T-cell (primary cell): ENCODE measurements at regions not wholly inside any gene's neighbourhood (a gene's known extent, or its start where the extent isn't known, plus 50 kb on each side); places are given as distances from the start of the nearest gene placed in this dataset.

Experiments used
- ATAC-seq, 4 experiments: fragments of 200-7000 bp in 3 of 4; fragments of 150-1000 bp in 1 of 4; cut with Tn5 transposase; replicated peaks in 1 of 4; 1 replicate in 3 of 4; 2 replicates in 1 of 4; pipeline ENCODE4 v1.10.0; 2021; ENCODE audit warnings: moderate library complexity in 3 of 4, mild to moderate bottlenecking in 2 of 4, moderate number of reproducible peaks in 1 of 4
- CTCF ChIA-PET, 2 donors: fragments of 300-600 bp; sonication (Branson Sonifier 250); formaldehyde crosslinking; loops; one replicate each; lab custom pipeline; 2022; ENCODE audit warnings: antibody characterized with exemption in 2 of 2; lab: Charles Lee
- POLR2A ChIA-PET, 2 donors: fragments of 300-600 bp; sonication (Branson Sonifier 250); formaldehyde crosslinking; loops; one replicate each; lab custom pipeline; 2022; ENCODE audit warnings: antibody characterized with exemption in 2 of 2; lab: Charles Lee
- DNase-seq, 35 experiments: peaks; one replicate each; pipeline versions ENCODE4 v3.0.0 to v3.0.0-alpha.2; 2013 to 2023
- H3K27ac ChIP-seq: one replicate; pipeline ENCODE4 v1.5.1; 2013; ENCODE audit warnings: low read length
- H3K27me3 ChIP-seq, 2 experiments: replicated peaks in 1 of 2; 1 replicate in 1 of 2; 2 replicates in 1 of 2; pipeline versions ENCODE4 v1.6.1 to v1.7.0; 2013; ENCODE audit warnings: low read length in 1 of 2, mixed read lengths in 1 of 2; ENCODE audit not compliant: control insufficient read depth in 2 of 2, insufficient read depth in 2 of 2; ENCODE audit errors: extremely low read depth in 1 of 2
- H3K36me3 ChIP-seq, 2 donors: 1 replicate in 1 of 2; 2 replicates in 1 of 2; pipeline versions ENCODE4 v1.6.1 to v1.7.0; 2013; ENCODE audit warnings: low read length in 1 of 2; ENCODE audit not compliant: control insufficient read depth in 2 of 2, insufficient read depth in 1 of 2; ENCODE audit errors: extremely low read depth in 1 of 2
- H3K4me1 ChIP-seq, 2 experiments: 1 replicate in 1 of 2; 2 replicates in 1 of 2; pipeline versions ENCODE4 v1.6.1 to v1.7.0; 2013; ENCODE audit warnings: low read length in 2 of 2, mixed read lengths in 1 of 2; ENCODE audit not compliant: insufficient read depth in 2 of 2, control insufficient read depth in 1 of 2; ENCODE audit errors: extremely low read depth in 1 of 2
- H3K4me3 ChIP-seq, 2 donors: 1 replicate in 1 of 2; 2 replicates in 1 of 2; pipeline versions ENCODE4 v1.5.1 to v1.7.0; 2013; ENCODE audit warnings: mild to moderate bottlenecking in 2 of 2, low read length in 1 of 2, moderate library complexity in 1 of 2; ENCODE audit not compliant: control insufficient read depth in 1 of 2; ENCODE audit errors: extremely low read depth in 1 of 2
- H3K9me3 ChIP-seq: 2 replicates; pipeline ENCODE4 v1.7.0; 2013
- H3K27ac Mint-ChIP-seq, 2 donors: one replicate each; pipeline ENCODE4 v1.8.0; 2020 to 2021; ENCODE audit warnings: mild to moderate bottlenecking in 2 of 2, mixed read lengths in 2 of 2
- H3K27me3 Mint-ChIP-seq, 2 donors: one replicate each; pipeline ENCODE4 v1.8.0; 2021 to 2022; ENCODE audit warnings: mixed read lengths in 2 of 2
- H3K36me3 Mint-ChIP-seq: one replicate; pipeline ENCODE4 v1.8.0; 2021; ENCODE audit warnings: mixed read lengths
- H3K4me1 Mint-ChIP-seq, 3 donors: one replicate each; pipeline ENCODE4 v1.8.0; 2020 to 2022; ENCODE audit warnings: mixed read lengths in 3 of 3, mild to moderate bottlenecking in 1 of 3
- H3K4me3 Mint-ChIP-seq, 3 donors: one replicate each; pipeline ENCODE4 v1.8.0; 2020 to 2022; ENCODE audit warnings: mild to moderate bottlenecking in 3 of 3, mixed read lengths in 3 of 3, moderate library complexity in 3 of 3
- H3K9me3 Mint-ChIP-seq, 3 donors: one replicate each; pipeline ENCODE4 v1.8.0; 2020 to 2022; ENCODE audit warnings: mixed read lengths in 3 of 3
- WGBS: methylation state at CpG from one replicate; pipeline ENCODE4 v1.1.5; 2013; ENCODE audit warnings: missing lambda C conversion rate; ENCODE audit not compliant: insufficient coverage; 5-methylcytosine and 5-hydroxymethylcytosine counted together

GRCh38 chr1:234985007-234985370 lies 143.6 kb downstream of the TOMM20 start:
- no peaks in the 10 kb centered on the region for H3K27me3 Mint-ChIP-seq
- no peak overlapping the region for H3K4me3 ChIP-seq
- H3K27ac Mint-ChIP-seq: no peak overlapping the region
- no peaks in the 10 kb centered on the region for H3K36me3 Mint-ChIP-seq
- no peak for DNase-seq
- H3K9me3 Mint-ChIP-seq: peaks cover 0 to 4% (median 0%) of the 10 kb centered on the region in 3 donors
- ChIA-PET CTCF (no interaction called here), POLR2A (no interaction called here)
- H3K27ac ChIP-seq: no peak overlapping the region
- peaks cover 33 to 64% (median 50%) of the 10 kb centered on the region in 3 donors for H3K4me1 Mint-ChIP-seq
- ATAC-seq: no peak
- H3K27me3 ChIP-seq: no peaks in the 10 kb centered on the region
- H3K9me3 ChIP-seq: no peaks in the 10 kb centered on the region
- WGBS: 86% methylated on average over 6 of the region's 7 CpGs
- no peak overlapping the region for H3K4me3 Mint-ChIP-seq
- H3K36me3 ChIP-seq: no peaks in the 10 kb centered on the region
- H3K4me1 ChIP-seq: peaks cover 8 to 41% of the 10 kb centered on the region in 2 experiments

DNA sequence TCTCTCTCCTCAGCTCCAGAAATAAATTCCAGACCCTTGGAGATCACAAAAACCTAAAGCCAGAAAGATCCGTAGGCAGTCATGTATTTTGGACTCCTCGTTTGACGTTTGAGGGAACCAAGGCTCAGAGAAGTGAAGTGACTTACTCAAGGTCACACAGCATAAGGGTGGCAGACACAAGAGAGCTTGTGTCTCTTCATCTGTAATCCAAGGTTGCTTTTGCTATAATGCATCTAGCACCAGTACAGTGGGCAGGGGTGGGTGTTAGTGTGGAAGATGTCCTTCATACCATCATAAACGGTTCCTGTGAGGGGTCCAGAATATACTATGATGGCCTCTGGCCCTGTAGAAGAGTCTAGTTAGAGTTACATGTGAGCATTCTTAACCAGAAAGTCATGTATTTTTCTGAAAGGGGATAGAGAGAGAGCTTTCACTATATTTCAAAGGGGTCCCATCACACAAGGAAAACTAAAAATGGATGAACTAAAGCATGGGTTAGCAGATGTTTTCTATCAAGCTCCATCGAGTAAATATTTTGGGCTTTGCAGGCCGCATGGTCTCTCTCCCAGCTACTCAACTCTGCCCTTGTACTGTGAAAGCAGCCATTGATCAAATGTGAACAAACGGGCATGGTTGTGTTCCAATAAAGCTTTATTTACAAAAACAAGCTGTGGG lies 144.9 kb downstream of the TOMM20 start:
- no peak for DNase-seq
- H3K4me1 ChIP-seq: peaks cover 20 to 54% of the 10 kb centered on the region in 2 experiments
- H3K36me3 Mint-ChIP-seq: no peaks in the 10 kb centered on the region
- peaks cover 0 to 4% (median 0%) of the 10 kb centered on the region in 3 donors for H3K9me3 Mint-ChIP-seq
- CTCF ChIA-PET: interaction anchor here in 1 of 2 donors (0.7 kb wide), 1 partner anchor 860 kb away, joined by 3 read pairs; no protein-coding TSS in a partner anchor
- ATAC-seq: no peak
- no peak overlapping the region for H3K4me3 ChIP-seq
- no peaks in the 10 kb centered on the region for H3K36me3 ChIP-seq
- H3K27ac ChIP-seq: peak overlapping the region; percentile 11
- no peak overlapping the region for H3K4me3 Mint-ChIP-seq
- H3K27ac Mint-ChIP-seq: peak overlapping the region; percentile 45 to 72
- no peaks in the 10 kb centered on the region for H3K27me3 Mint-ChIP-seq
- H3K9me3 ChIP-seq: no peaks in the 10 kb centered on the region
- peaks cover 46 to 69% (median 58%) of the 10 kb centered on the region in 3 donors for H3K4me1 Mint-ChIP-seq
- WGBS: 95% methylated on average over 4 of the region's 7 CpGs
- POLR2A ChIA-PET: no interaction called here
- H3K27me3 ChIP-seq: no peaks in the 10 kb centered on the region

DNA sequence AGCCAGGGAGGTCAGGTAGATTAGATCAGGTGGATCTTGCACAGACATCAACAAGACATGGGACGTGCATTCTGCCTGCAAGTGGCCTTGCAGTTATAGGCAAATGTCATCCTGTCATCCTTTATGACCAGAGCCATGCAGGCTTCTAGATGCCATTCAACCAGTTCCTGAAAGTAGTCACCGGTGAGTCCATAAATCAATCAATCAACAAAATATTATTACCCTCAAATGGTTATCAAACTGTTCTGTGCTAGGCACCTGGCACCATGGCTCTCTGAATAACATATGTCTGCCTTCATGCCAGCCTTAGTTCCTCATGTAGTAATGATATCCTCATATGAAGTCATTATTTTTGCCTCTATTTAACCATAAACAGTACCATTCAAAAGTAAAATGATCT lies 146.9 kb downstream of the TOMM20 start:
- H3K36me3 Mint-ChIP-seq: no peaks in the 10 kb centered on the region
- H3K4me3 ChIP-seq: no peak overlapping the region
- POLR2A ChIA-PET: no interaction called here
- no peak overlapping the region for H3K4me3 Mint-ChIP-seq
- CTCF ChIA-PET: no interaction called here
- H3K4me1 ChIP-seq: peaks cover 27 to 57% of the 10 kb centered on the region in 2 experiments
- ATAC-seq: no peak
- H3K27me3 Mint-ChIP-seq: no peaks in the 10 kb centered on the region
- no peak for DNase-seq
- no peaks in the 10 kb centered on the region for H3K9me3 ChIP-seq
- H3K27ac Mint-ChIP-seq: no peak overlapping the region
- peaks cover 0 to 4% (median 0%) of the 10 kb centered on the region in 3 donors for H3K9me3 Mint-ChIP-seq
- no peak overlapping the region for H3K27ac ChIP-seq
- WGBS: 86% methylated on average over 2 of the region's 2 CpGs
- no peaks in the 10 kb centered on the region for H3K27me3 ChIP-seq
- H3K36me3 ChIP-seq: no peaks in the 10 kb centered on the region
- peaks cover 45 to 71% (median 60%) of the 10 kb centered on the region in 3 donors for H3K4me1 Mint-ChIP-seq

DNA sequence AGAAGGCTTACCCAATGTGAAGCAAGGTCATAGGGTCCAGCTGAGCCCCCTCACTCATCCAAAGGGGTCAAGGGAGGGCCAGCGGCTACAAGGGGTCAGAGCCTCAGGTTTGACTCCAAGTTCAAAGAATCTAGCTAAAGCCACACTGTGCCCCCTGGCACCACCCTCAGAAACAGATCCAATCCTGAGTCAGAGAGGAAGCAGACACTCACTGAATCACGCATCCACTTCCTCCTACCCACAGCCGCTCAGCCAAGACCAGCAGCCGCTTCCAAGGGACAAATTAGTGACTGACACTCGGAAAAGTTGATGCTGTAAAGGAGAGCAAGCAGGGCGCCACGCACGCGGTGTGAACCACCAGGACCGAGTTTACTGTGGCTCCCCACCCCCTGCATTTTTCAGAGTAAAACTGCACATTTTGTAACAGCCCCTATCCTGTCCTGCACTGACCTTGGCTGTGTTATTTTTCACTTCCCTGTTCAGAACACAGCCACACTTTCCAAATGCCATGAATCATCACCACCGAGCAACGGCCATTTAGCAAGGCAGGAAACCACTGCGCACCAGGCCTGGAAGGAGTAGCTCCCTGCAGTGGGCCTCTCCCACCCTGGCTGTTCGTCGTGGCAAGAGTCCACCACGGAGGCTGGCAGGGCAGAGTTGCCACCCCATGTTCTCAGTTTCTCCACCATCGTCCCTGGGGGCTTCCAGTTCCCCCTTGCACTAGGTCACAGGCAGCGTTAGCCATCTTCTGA lies 147.8 kb downstream of the TOMM20 start:
- Mint-ChIP-seq H3K27me3 (no peaks in the 10 kb centered on the region), H3K4me3 (peak overlapping the region; percentile 25 to 75 (median 34)), H3K36me3 (no peaks in the 10 kb centered on the region), H3K27ac (peak overlapping the region; percentile 90 to 97), H3K9me3 (peaks cover 0 to 4% (median 0%) of the 10 kb centered on the region in 3 donors), H3K4me1 (peaks cover 41 to 74% (median 56%) of the 10 kb centered on the region in 3 donors)
- DNase-seq (peak in 28 of 35 experiments; percentile 13 to 67 (median 32)), ATAC-seq (peak; percentile 47 to 79 (median 78))
- no peaks in the 10 kb centered on the region for H3K36me3 ChIP-seq
- ChIA-PET POLR2A (interaction anchor here (1.0 to 1.2 kb wide), 2 partner anchors 26 to 31 kb away, joined by 3 read pairs; no protein-coding TSS in a partner anchor), CTCF (interaction anchor here in 1 of 2 donors (1.0 kb wide), 1 partner anchor 18 kb away, joined by 3 read pairs; no protein-coding TSS in a partner anchor)
- peaks cover 27 to 55% of the 10 kb centered on the region in 2 experiments for H3K4me1 ChIP-seq
- H3K27ac ChIP-seq: peak overlapping the region; percentile 94
- no peak overlapping the region for H3K4me3 ChIP-seq
- H3K9me3 ChIP-seq: no peaks in the 10 kb centered on the region
- 16% methylated on average over 14 of the region's 18 CpGs for WGBS
- no peaks in the 10 kb centered on the region for H3K27me3 ChIP-seq

GRCh38 chr1:234980291-234980644 lies 148.4 kb downstream of the TOMM20 start:
- WGBS: 0% methylated on average over 1 of the region's 6 CpGs

More at GRCh38 chr1:234980291-234980644, 148.4 kb downstream of the TOMM20 start:
- CTCF ChIA-PET: interaction anchor here in 1 of 2 donors (1.0 to 1.3 kb wide), 2 partner anchors 17 to 31 kb away, joined by 3 to 4 read pairs; no protein-coding TSS in a partner anchor
- peak overlapping the region in 2 of 3 donors; percentile 25 to 75 for H3K4me3 Mint-ChIP-seq
- H3K36me3 Mint-ChIP-seq: no peaks in the 10 kb centered on the region
- Histone ChIP-seq H3K4me1 (peaks cover 27 to 55% of the 10 kb centered on the region in 2 experiments), H3K4me3 (no peak overlapping the region), H3K27me3 (no peaks in the 10 kb centered on the region), H3K9me3 (no peaks in the 10 kb centered on the region), H3K36me3 (no peaks in the 10 kb centered on the region), H3K27ac (peak overlapping the region; percentile 94)
- H3K27ac Mint-ChIP-seq: peak overlapping the region; percentile 90 to 97
- ATAC-seq (peak in 3 of 4 experiments; percentile 3 to 14 (median 6)), DNase-seq (no peak)
- H3K9me3 Mint-ChIP-seq: peaks cover 0 to 4% (median 0%) of the 10 kb centered on the region in 3 donors
- peaks cover 41 to 79% (median 58%) of the 10 kb centered on the region in 3 donors for H3K4me1 Mint-ChIP-seq
- POLR2A ChIA-PET: interaction anchor here (1.0 to 1.2 kb wide), 2 partner anchors 25 to 32 kb away, joined by 3 read pairs; no protein-coding TSS in a partner anchor
- H3K27me3 Mint-ChIP-seq: no peaks in the 10 kb centered on the region
